ENCODE measurements at regions not wholly inside any gene's neighbourhood (a gene's known extent, or its start where the extent isn't known, plus 50 kb on each side); places are given as distances from the start of the nearest gene placed in this dataset.

- TF ChIP-seq CTCF (conservative IDR thresholded peaks at IDR 0.05; ENCODE audit: low read depth): no peak
- H3K27ac ChIP-seq: no peak overlapping the region
- CTCF ChIA-PET: interaction anchor here (0.6 kb wide), 1 partner anchor 382 kb away, joined by 4 read pairs; no protein-coding TSS in a partner anchor
- POLR2A ChIA-PET (ENCODE audit: low non-redundant PET): no interaction called here
- no peak for DNase-seq (ENCODE audit: low spot score)
Measured at GRCh38 chr5:34511481-34511880, 144.6 kb upstream of the RAI14 start.

GRCh38 chr5:34511915-34512314, 144.2 kb upstream of the RAI14 start:
- no peak for DNase-seq (ENCODE audit: low spot score)
- no peak for TF ChIP-seq CTCF (conservative IDR thresholded peaks at IDR 0.05; ENCODE audit: low read depth)
- ChIA-PET POLR2A (ENCODE audit: low non-redundant PET) (no interaction called here), CTCF (no interaction called here)
- H3K27ac ChIP-seq: no peak overlapping the region

- POLR2A ChIA-PET (ENCODE audit: low non-redundant PET): no interaction called here
- CTCF ChIA-PET: no interaction called here
- no peak for DNase-seq (ENCODE audit: low spot score)
- TF ChIP-seq CTCF (conservative IDR thresholded peaks at IDR 0.05; ENCODE audit: low read depth): no peak
- no peak overlapping the region for H3K27ac ChIP-seq
Measured at GRCh38 chr5:34516166-34516565, 140.0 kb upstream of the RAI14 start.

- POLR2A ChIA-PET (ENCODE audit: low non-redundant PET): no interaction called here
- CTCF ChIA-PET: interaction anchor here (0.5 kb wide), 1 partner anchor 647 kb away, joined by 4 read pairs; no protein-coding TSS in a partner anchor
- no peak for DNase-seq (ENCODE audit: low spot score)
- no peak for TF ChIP-seq CTCF (conservative IDR thresholded peaks at IDR 0.05; ENCODE audit: low read depth)
- no peak overlapping the region for H3K27ac ChIP-seq
Measured at GRCh38 chr5:34516686-34517085, 139.4 kb upstream of the RAI14 start.

- H3K27ac ChIP-seq: no peak overlapping the region
- ChIA-PET CTCF (interaction anchor here (0.5 kb wide), 1 partner anchor 647 kb away, joined by 4 read pairs; no protein-coding TSS in a partner anchor), POLR2A (ENCODE audit: low non-redundant PET) (no interaction called here)
- TF ChIP-seq CTCF (conservative IDR thresholded peaks at IDR 0.05; ENCODE audit: low read depth): no peak
- no peak for DNase-seq (ENCODE audit: low spot score)
Measured at GRCh38 chr5:34517249-34517648, 138.9 kb upstream of the RAI14 start.

- no peak for TF ChIP-seq CTCF (conservative IDR thresholded peaks at IDR 0.05; ENCODE audit: low read depth)
- CTCF ChIA-PET: no interaction called here
- no peak overlapping the region for H3K27ac ChIP-seq
- POLR2A ChIA-PET (ENCODE audit: low non-redundant PET): no interaction called here
- no peak for DNase-seq (ENCODE audit: low spot score)
Measured at GRCh38 chr5:34519489-34520220, 136.5 kb upstream of the RAI14 start.

Data from RWPE1 (cell line).